ENCODE measurements at regions not wholly inside any gene's neighbourhood (a gene's known extent, or its start where the extent isn't known, plus 50 kb on each side); places are given as distances from the start of the nearest gene placed in this dataset.
A peak's percentile ranks its signal among the peaks of the same experiment; 100 is the strongest.
"Not testable (repeated sequence)": the region's sequence is repeated elsewhere in the genome, so short reads cannot be mapped to it uniquely, and the experiment has no call there.

GRCh38 chr7:131029002-131029401, 295.0 kb upstream of the KLF14 start:
- ATAC-seq = no peak
- peaks cover 2% of the 10 kb centered on the region for H3K9me3 Mint-ChIP-seq
- no peak for DNase-seq (ENCODE audit: low spot score in 2 of 2)
- peaks cover 76% of the 10 kb centered on the region for H3K4me1 Mint-ChIP-seq
- peaks cover 91% of the 10 kb centered on the region for H3K36me3 Mint-ChIP-seq
- H3K27ac Mint-ChIP-seq = peak overlapping the region; percentile 96
- H3K4me3 Mint-ChIP-seq = peak overlapping the region; percentile 42

GRCh38 chr7:131031099-131031868, 296.4 kb upstream of the MKLN1 start:
- Mint-ChIP-seq H3K27ac (peak overlapping the region; percentile 96), H3K4me1 (peaks cover 85% of the 10 kb centered on the region), H3K4me3 (peak overlapping the region; percentile 42), H3K36me3 (peaks cover 89% of the 10 kb centered on the region), H3K9me3 (no peaks in the 10 kb centered on the region)
- ATAC-seq (peak; percentile 94), DNase-seq (ENCODE audit: low spot score in 2 of 2) (no peak)

GRCh38 chr7:131032786-131033185, 294.9 kb upstream of the MKLN1 start:
- peaks cover 88% of the 10 kb centered on the region for H3K36me3 Mint-ChIP-seq
- peak overlapping the region; percentile 42 for H3K4me3 Mint-ChIP-seq
- DNase-seq (ENCODE audit: low spot score in 2 of 2) (no peak), ATAC-seq (no peak)
- peak overlapping the region; percentile 96 for H3K27ac Mint-ChIP-seq
- no peaks in the 10 kb centered on the region for H3K9me3 Mint-ChIP-seq
- H3K4me1 Mint-ChIP-seq = peaks cover 84% of the 10 kb centered on the region

- H3K36me3 Mint-ChIP-seq = peaks cover 95% of the 10 kb centered on the region
- ATAC-seq (no peak), DNase-seq (ENCODE audit: low spot score in 2 of 2) (no peak)
- peak overlapping the region; percentile 96 for H3K27ac Mint-ChIP-seq
- H3K4me1 Mint-ChIP-seq = peaks cover 84% of the 10 kb centered on the region
- H3K9me3 Mint-ChIP-seq = no peaks in the 10 kb centered on the region
- H3K4me3 Mint-ChIP-seq = peak overlapping the region; percentile 42
Measured at GRCh38 chr7:131034166-131034881, 293.4 kb upstream of the MKLN1 start.

GRCh38 chr7:131035088-131035770, 292.4 kb upstream of the MKLN1 start:
- ATAC-seq (no peak), DNase-seq (ENCODE audit: low spot score in 2 of 2) (no peak)
- Mint-ChIP-seq H3K36me3 (peaks cover 94% of the 10 kb centered on the region), H3K9me3 (no peaks in the 10 kb centered on the region), H3K4me1 (peaks cover 87% of the 10 kb centered on the region), H3K4me3 (peak overlapping the region; percentile 42), H3K27ac (peak overlapping the region; percentile 96)

- H3K9me3 Mint-ChIP-seq = no peaks in the 10 kb centered on the region
- peak overlapping the region; percentile 24 for H3K4me3 Mint-ChIP-seq
- DNase-seq (ENCODE audit: low spot score in 2 of 2) = peak in 1 of 2 donors; percentile 48
- H3K4me1 Mint-ChIP-seq = peaks cover 84% of the 10 kb centered on the region
- ATAC-seq = peak; percentile 36
- H3K36me3 Mint-ChIP-seq = peaks cover 94% of the 10 kb centered on the region
- H3K27ac Mint-ChIP-seq = peak overlapping the region; percentile 91
Measured at GRCh38 chr7:131038153-131038552, 289.5 kb upstream of the MKLN1 start.

- DNase-seq (ENCODE audit: low spot score in 2 of 2) (no peak), ATAC-seq (no peak)
- H3K36me3 Mint-ChIP-seq = peaks cover 94% of the 10 kb centered on the region
- peak overlapping the region; percentile 24 for H3K4me3 Mint-ChIP-seq
- peak overlapping the region; percentile 91 for H3K27ac Mint-ChIP-seq
- no peaks in the 10 kb centered on the region for H3K9me3 Mint-ChIP-seq
- peaks cover 74% of the 10 kb centered on the region for H3K4me1 Mint-ChIP-seq
Measured at GRCh38 chr7:131039355-131039762, 288.3 kb upstream of the MKLN1 start.

GRCh38 chr7:131039836-131040235, 287.8 kb upstream of the MKLN1 start:
- Mint-ChIP-seq H3K4me3 (peak overlapping the region; percentile 24), H3K4me1 (peaks cover 73% of the 10 kb centered on the region)

GRCh38 chr7:131040467-131040932, 287.2 kb upstream of the MKLN1 start:
- ATAC-seq (peak; percentile 79), DNase-seq (ENCODE audit: low spot score in 2 of 2) (peak; percentile 31 to 63)
- Mint-ChIP-seq H3K36me3 (peaks cover 94% of the 10 kb centered on the region), H3K4me3 (peak overlapping the region; percentile 24), H3K27ac (peak overlapping the region; percentile 91), H3K4me1 (peaks cover 73% of the 10 kb centered on the region), H3K9me3 (no peaks in the 10 kb centered on the region)

More at GRCh38 chr7:131039836-131040235, 287.8 kb upstream of the MKLN1 start:
- Mint-ChIP-seq H3K9me3 (no peaks in the 10 kb centered on the region), H3K27ac (peak overlapping the region; percentile 91), H3K36me3 (peaks cover 94% of the 10 kb centered on the region)
- DNase-seq (ENCODE audit: low spot score in 2 of 2) (no peak), ATAC-seq (no peak)

- H3K27ac Mint-ChIP-seq = peak overlapping the region; percentile 79
- DNase-seq (ENCODE audit: low spot score in 2 of 2) = peak in 1 of 2 donors; percentile 46
- not testable (repeated sequence) for H3K9me3 Mint-ChIP-seq, ATAC-seq
- H3K4me3 Mint-ChIP-seq = peak overlapping the region; percentile 24
- H3K36me3 Mint-ChIP-seq = peaks cover 96% of the 10 kb centered on the region
- peaks cover 75% of the 10 kb centered on the region for H3K4me1 Mint-ChIP-seq
Measured at GRCh38 chr7:131041012-131041695, 286.5 kb upstream of the MKLN1 start.

GRCh38 chr7:131042269-131043160, 285.2 kb upstream of the MKLN1 start:
- Mint-ChIP-seq H3K36me3 (peaks cover 97% of the 10 kb centered on the region), H3K9me3 (peaks cover 3% of the 10 kb centered on the region), H3K4me3 (no peak overlapping the region), H3K27ac (peak overlapping the region; percentile 79), H3K4me1 (peaks cover 73% of the 10 kb centered on the region)
- ATAC-seq (no peak), DNase-seq (ENCODE audit: low spot score in 2 of 2) (peak in 1 of 2 donors; percentile 44)

- Mint-ChIP-seq H3K36me3 (peaks cover 98% of the 10 kb centered on the region), H3K9me3 (peaks cover 3% of the 10 kb centered on the region), H3K4me3 (no peak overlapping the region), H3K27ac (peak overlapping the region; percentile 84), H3K4me1 (peaks cover 75% of the 10 kb centered on the region)
- no peak for DNase-seq (ENCODE audit: low spot score in 2 of 2)
- ATAC-seq = peak; percentile 52
Measured at GRCh38 chr7:131045526-131045925, 282.1 kb upstream of the MKLN1 start.

- H3K9me3 Mint-ChIP-seq = peaks cover 3% of the 10 kb centered on the region
- peak overlapping the region; percentile 84 for H3K27ac Mint-ChIP-seq
- peaks cover 75% of the 10 kb centered on the region for H3K4me1 Mint-ChIP-seq
- H3K4me3 Mint-ChIP-seq = no peak overlapping the region
- H3K36me3 Mint-ChIP-seq = peaks cover 98% of the 10 kb centered on the region
- DNase-seq (ENCODE audit: low spot score in 2 of 2) (no peak), ATAC-seq (no peak)
Measured at GRCh38 chr7:131046246-131046645, 281.4 kb upstream of the MKLN1 start.
